ENCODE measurements at regions not wholly inside any gene's neighbourhood (a gene's known extent, or its start where the extent isn't known, plus 50 kb on each side); places are given as distances from the start of the nearest gene placed in this dataset.

DNA sequence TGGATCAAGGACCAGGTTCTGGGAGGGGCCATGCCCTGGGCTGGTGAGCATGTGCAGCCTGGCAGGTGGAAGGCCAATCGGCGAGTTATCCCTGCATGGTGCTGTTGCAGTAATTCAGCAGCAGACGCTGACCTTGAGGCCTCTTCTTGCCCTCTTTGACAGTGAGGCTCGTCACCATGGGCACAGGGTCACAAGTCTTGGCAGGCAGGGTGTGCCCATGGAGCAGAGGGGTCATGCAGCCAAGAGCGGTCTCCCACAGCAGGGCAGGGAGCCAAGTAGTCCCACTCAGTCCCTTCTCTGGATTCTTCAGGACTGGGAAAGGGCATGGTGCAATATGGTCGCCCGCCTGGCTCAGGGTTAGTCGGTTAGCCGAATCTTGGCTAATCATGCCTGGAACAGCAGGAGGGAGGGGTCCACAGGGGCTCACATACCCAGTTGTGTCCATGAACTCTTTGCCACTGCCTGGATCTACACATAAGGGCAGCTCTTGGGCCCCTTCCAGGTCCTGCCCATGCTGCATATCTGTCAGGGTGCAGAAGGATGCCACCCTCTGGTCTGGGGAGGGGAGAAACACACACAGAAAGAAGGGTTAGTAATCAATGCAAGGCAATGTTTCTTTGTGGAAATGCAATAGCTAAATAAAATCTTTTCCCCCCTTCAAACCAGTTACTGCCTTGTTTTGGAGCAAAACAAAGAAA lies 226.8 kb downstream of the SIPA1L2 start:
- peaks cover 0 to 57% (median 0%) of the 10 kb centered on the region in 3 donors for H3K36me3 ChIP-seq
- no peak overlapping the region for H3K27ac ChIP-seq

DNA sequence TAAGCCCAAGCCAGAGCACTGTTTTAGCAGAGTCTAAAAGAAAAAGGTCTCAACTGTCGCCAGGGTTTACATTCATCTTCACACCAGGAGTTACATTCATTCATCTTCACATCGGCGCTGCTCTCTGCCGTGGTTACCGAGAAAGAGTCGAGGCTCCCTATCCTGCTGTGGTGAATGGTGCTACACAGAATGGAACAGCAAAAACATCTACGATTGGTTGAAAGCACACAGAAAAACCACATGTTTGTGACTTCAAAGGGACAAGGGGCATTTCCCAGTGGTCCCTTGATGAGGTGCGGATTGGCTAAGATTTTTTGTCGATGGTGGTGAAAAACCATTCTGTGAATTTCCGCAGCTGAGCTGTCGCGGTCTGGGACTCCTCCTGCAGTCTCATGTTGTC lies 231.1 kb downstream of the SIPA1L2 start:
- no peak overlapping the region for H3K27ac ChIP-seq
- no peak for DNase-seq
- H3K27me3 ChIP-seq: no peaks in the 10 kb centered on the region
- H3K9me3 ChIP-seq: no peaks in the 10 kb centered on the region
- no peak overlapping the region for H3K4me3 ChIP-seq
- no peaks in the 10 kb centered on the region for H3K4me1 ChIP-seq
- TF ChIP-seq CTCF (IDR thresholded peaks at IDR 0.05): no peak
- TF ChIP-seq POLR2A (IDR thresholded peaks at IDR 0.05): no peak
- peaks cover 0 to 46% (median 0%) of the 10 kb centered on the region in 3 donors for H3K36me3 ChIP-seq

More for the DNA sequence above, 226.8 kb downstream of the SIPA1L2 start:
- no peaks in the 10 kb centered on the region for H3K27me3 ChIP-seq
- H3K9me3 ChIP-seq: no peaks in the 10 kb centered on the region
- DNase-seq: no peak
- no peaks in the 10 kb centered on the region for H3K4me1 ChIP-seq
- TF ChIP-seq CTCF (IDR thresholded peaks at IDR 0.05) (no peak), POLR2A (IDR thresholded peaks at IDR 0.05) (no peak)
- H3K4me3 ChIP-seq: no peak overlapping the region

DNA sequence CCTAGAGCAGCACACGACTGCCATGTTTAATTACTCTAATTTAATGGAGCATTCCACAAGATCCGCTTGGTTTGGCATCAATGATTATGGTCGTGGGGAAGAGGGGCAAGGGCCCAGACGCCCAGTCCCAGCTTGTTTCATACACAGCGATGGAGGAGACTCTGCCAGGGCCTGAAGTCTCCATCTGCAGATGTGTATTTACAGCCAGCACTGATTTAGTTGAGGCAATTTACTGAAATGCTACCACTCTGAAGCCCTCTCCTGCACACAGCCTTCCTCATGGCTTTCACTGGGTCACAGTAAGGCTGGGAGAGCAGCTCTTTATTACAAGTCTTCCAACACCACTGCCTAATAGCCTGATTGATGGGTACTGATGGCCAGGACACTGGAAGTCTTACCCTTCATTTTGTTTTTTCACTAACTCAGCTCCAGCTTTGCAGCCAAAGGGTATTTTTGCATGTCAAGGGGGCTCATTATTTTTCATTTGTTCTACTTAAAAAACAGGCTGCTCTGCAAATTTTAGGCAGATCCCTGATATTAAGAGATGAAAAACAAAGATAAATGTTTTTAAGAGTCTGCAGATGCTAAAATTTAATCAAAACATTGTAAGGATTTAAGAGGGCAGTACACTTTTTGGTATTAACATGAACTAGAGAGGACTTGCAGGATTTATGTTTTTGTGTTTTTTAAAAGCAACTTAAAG lies 236.3 kb downstream of the SIPA1L2 start:
- TF ChIP-seq CTCF (IDR thresholded peaks at IDR 0.05) (no peak), POLR2A (IDR thresholded peaks at IDR 0.05) (no peak)
- no peak overlapping the region for H3K27ac ChIP-seq
- H3K4me3 ChIP-seq: no peak overlapping the region
- H3K4me1 ChIP-seq: no peaks in the 10 kb centered on the region
- H3K36me3 ChIP-seq: peaks cover 0 to 4% (median 0%) of the 10 kb centered on the region in 3 donors
- no peak for DNase-seq
- H3K9me3 ChIP-seq: no peaks in the 10 kb centered on the region
- no peaks in the 10 kb centered on the region for H3K27me3 ChIP-seq

- DNase-seq: no peak
- Histone ChIP-seq H3K27me3 (no peaks in the 10 kb centered on the region), H3K27ac (no peak overlapping the region), H3K9me3 (no peaks in the 10 kb centered on the region), H3K4me1 (no peaks in the 10 kb centered on the region), H3K36me3 (peaks cover 0 to 4% (median 0%) of the 10 kb centered on the region in 3 donors), H3K4me3 (no peak overlapping the region)
- no peak for TF ChIP-seq CTCF (IDR thresholded peaks at IDR 0.05)
- no peak for TF ChIP-seq POLR2A (IDR thresholded peaks at IDR 0.05)
These were observed 236.9 kb downstream of the SIPA1L2 start for GRCh38 chr1:232393010-232393409.

DNA sequence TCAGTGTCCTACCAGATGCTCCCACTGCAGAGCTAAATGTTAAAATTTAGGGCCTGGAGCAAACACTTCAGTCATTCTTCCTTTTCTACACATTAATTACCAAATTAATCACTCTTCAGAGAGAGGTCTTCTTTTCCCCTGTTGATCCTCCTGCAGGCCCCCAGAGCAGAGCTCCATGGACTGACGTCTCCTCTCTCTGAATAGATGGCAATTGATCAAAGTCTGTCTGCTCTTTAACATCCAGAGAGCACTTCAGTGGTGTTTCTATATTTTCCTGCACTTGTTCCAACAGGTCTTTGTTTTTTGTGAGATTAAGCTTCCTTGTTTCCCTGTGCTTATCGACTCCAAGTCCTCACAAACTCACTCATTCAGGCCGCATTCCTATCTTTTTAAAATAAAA lies 239.3 kb downstream of the SIPA1L2 start:
- no peaks in the 10 kb centered on the region for H3K27me3 ChIP-seq
- no peak overlapping the region for H3K27ac ChIP-seq
- no peaks in the 10 kb centered on the region for H3K36me3 ChIP-seq
- no peaks in the 10 kb centered on the region for H3K9me3 ChIP-seq
- TF ChIP-seq POLR2A (IDR thresholded peaks at IDR 0.05) (no peak), CTCF (IDR thresholded peaks at IDR 0.05) (no peak)
- DNase-seq: no peak
- H3K4me3 ChIP-seq: no peak overlapping the region
- H3K4me1 ChIP-seq: no peaks in the 10 kb centered on the region

All from Peyer's patch (tissue), 4 donors.